Esophagus muscularis mucosa (tissue), 3 donors: ENCODE measurements at regions not wholly inside any gene's neighbourhood (a gene's known extent, or its start where the extent isn't known, plus 50 kb on each side); places are given as distances from the start of the nearest gene placed in this dataset.
"Not testable (repeated sequence)": the region's sequence is repeated elsewhere in the genome, so short reads cannot be mapped to it uniquely, and the experiment has no call there.

ENCODE experiments used
- POLR2A ChIP-seq: fragments of 450-650 bp; IDR thresholded peaks from one replicate; pipeline ENCODE4 v1.6.1; 2017; ENCODE audit warnings: antibody characterized with exemption, moderate library complexity, mild to moderate bottlenecking, low read depth
- TF ChIP-seq, protein P1 (sequence below), 3 experiments: fragments of 200-600 bp in 2 of 3; fragments of 450-650 bp in 1 of 3; sonication (generic) in 2 of 3; IDR thresholded peaks; one replicate each; pipeline ENCODE4 v1.5.1; 2017 to 2019; ENCODE audit warnings: antibody characterized with exemption in 3 of 3, mild to moderate bottlenecking in 2 of 3, moderate library complexity in 1 of 3

DNA sequence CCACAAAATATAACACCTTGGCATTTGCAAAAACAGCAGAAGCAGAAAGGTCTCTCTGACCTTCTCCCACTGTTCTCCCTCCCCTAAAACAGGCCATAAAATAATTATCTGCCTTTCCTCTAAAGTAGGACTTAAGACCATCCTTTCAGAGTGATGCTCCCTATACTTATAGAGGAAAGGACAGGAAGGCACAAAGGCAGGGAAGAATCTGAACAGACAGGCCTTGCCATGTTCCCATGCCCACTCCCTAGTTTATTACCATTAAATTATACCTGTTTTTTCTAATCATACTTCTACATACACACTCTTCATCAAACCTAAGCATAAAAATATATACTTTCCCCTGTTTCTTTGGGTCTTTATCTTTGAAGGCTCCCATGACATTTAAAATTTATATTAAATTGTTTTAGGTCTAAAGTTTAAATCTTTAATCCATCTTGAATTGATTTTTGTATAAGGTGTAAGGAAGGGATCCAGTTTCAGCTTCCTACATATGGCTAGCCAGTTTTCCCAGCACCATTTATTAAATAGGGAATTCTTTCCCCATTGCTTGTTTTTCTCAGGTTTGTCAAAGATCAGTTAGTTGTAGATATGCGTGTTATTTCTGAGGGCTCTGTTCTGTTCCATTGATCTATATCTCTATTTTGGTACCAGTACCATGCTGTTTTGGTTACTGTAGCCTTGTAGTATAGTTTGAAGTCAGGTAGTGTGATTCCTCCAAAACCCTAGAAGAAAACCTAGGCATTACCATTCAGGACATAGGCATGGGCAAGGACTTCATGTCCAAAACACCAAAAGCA lies 755.8 kb upstream of the ADGRB3 start:
- TF ChIP-seq, protein P1, sequence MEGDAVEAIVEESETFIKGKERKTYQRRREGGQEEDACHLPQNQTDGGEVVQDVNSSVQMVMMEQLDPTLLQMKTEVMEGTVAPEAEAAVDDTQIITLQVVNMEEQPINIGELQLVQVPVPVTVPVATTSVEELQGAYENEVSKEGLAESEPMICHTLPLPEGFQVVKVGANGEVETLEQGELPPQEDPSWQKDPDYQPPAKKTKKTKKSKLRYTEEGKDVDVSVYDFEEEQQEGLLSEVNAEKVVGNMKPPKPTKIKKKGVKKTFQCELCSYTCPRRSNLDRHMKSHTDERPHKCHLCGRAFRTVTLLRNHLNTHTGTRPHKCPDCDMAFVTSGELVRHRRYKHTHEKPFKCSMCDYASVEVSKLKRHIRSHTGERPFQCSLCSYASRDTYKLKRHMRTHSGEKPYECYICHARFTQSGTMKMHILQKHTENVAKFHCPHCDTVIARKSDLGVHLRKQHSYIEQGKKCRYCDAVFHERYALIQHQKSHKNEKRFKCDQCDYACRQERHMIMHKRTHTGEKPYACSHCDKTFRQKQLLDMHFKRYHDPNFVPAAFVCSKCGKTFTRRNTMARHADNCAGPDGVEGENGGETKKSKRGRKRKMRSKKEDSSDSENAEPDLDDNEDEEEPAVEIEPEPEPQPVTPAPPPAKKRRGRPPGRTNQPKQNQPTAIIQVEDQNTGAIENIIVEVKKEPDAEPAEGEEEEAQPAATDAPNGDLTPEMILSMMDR (IDR thresholded peaks at IDR 0.05), result not testable (repeated sequence)
- not testable (repeated sequence) for TF ChIP-seq POLR2A
